ENCODE measurements at regions not wholly inside any gene's neighbourhood (a gene's known extent, or its start where the extent isn't known, plus 50 kb on each side); places are given as distances from the start of the nearest gene placed in this dataset.
"Not testable (repeated sequence)": the region's sequence is repeated elsewhere in the genome, so short reads cannot be mapped to it uniquely, and the experiment has no call there.

DNA sequence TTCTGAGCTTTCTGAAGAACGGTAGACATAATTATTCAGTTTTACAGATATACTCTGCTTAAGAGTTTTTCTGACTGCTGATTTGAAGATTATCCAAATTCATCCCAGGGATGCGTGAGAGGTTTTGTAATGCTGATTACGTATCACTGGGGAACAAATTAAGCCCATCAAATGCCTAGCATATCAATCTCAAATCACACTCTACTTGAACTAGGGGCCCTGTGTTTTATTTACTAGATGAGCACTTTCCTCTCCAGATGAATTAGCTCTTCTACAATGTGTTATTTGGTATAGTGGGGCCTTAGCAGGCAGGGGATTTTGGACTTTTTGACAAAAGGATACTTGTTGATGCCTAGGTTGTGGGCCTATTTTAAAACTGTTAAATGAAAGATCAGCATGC lies 177.9 kb downstream of the JRKL start:
- DNase-seq (ENCODE audit: low read depth) = no peak
- H3K4me3 ChIP-seq (ENCODE audit: low read depth, low read length) = no peak overlapping the region
- TF ChIP-seq POLR2A (IDR thresholded peaks at IDR 0.05; ENCODE audit: extremely low read depth, insufficient read length) (no peak), MAX (IDR thresholded peaks at IDR 0.05; ENCODE audit: low read depth, low read length) (no peak), MYC (IDR thresholded peaks at IDR 0.05; ENCODE audit: low read depth, low read length) (no peak), CTCF (IDR thresholded peaks at IDR 0.05; ENCODE audit: low read depth, low read length) (no peak)

DNA sequence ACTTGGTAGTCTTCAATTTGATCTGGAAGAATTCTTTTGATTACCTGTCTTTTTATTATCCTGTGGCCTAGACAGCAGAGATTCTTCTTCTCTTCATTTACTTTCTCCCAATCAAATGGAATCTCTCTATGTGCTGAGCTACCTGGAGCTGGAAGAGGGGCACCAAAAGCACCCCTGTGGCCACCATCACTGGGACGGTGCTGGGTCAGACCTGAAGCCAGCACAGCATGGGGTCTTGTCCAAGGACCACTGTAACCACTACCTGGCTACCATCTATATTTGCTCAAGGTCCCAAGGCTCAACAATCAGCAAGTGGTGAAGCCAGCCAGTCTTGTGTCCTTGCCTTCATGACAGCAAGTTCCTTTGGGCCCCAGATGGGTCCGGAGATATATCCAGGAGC lies 186.6 kb downstream of the JRKL start:
- H3K4me3 ChIP-seq (ENCODE audit: low read depth, low read length) = no peak overlapping the region
- TF ChIP-seq MYC (IDR thresholded peaks at IDR 0.05; ENCODE audit: low read depth, low read length) (no peak), POLR2A (IDR thresholded peaks at IDR 0.05; ENCODE audit: extremely low read depth, insufficient read length) (no peak), CTCF (IDR thresholded peaks at IDR 0.05; ENCODE audit: low read depth, low read length) (no peak), MAX (IDR thresholded peaks at IDR 0.05; ENCODE audit: low read depth, low read length) (no peak)
- DNase-seq (ENCODE audit: low read depth) = no peak

GRCh38 chr11:96578379-96578778 lies 188.6 kb downstream of the JRKL start:
- DNase-seq (ENCODE audit: low read depth) = no peak
- no peak for TF ChIP-seq CTCF (IDR thresholded peaks at IDR 0.05; ENCODE audit: low read depth, low read length)
- no peak for TF ChIP-seq MYC (IDR thresholded peaks at IDR 0.05; ENCODE audit: low read depth, low read length)
- no peak for TF ChIP-seq MAX (IDR thresholded peaks at IDR 0.05; ENCODE audit: low read depth, low read length)
- TF ChIP-seq POLR2A (IDR thresholded peaks at IDR 0.05; ENCODE audit: extremely low read depth, insufficient read length) = no peak
- no peak overlapping the region for H3K4me3 ChIP-seq (ENCODE audit: low read depth, low read length)

DNA sequence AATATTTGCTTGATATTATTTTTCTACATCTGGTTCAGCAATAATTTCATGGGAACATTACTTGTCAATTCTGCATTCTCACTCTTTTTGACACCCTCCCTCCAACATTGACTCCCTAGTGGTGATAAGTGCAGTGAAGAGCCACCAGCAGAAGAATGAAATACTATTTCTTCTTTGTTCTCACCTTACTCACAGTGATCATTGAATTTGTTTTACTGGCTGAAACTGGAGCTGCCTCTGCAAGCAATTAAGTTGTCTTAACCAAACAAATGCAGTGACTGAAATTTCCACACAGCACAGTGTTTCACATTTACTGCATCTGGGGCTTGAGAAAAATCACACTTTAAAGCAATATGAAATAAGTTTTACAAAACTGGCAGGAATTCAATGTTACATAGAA lies 189.8 kb downstream of the JRKL start:
- H3K4me3 ChIP-seq (ENCODE audit: low read depth, low read length) = no peak overlapping the region
- no peak for TF ChIP-seq CTCF (IDR thresholded peaks at IDR 0.05; ENCODE audit: low read depth, low read length)
- TF ChIP-seq POLR2A (IDR thresholded peaks at IDR 0.05; ENCODE audit: extremely low read depth, insufficient read length) = no peak
- no peak for TF ChIP-seq MAX (IDR thresholded peaks at IDR 0.05; ENCODE audit: low read depth, low read length)
- no peak for TF ChIP-seq MYC (IDR thresholded peaks at IDR 0.05; ENCODE audit: low read depth, low read length)
- no peak for DNase-seq (ENCODE audit: low read depth)

DNA sequence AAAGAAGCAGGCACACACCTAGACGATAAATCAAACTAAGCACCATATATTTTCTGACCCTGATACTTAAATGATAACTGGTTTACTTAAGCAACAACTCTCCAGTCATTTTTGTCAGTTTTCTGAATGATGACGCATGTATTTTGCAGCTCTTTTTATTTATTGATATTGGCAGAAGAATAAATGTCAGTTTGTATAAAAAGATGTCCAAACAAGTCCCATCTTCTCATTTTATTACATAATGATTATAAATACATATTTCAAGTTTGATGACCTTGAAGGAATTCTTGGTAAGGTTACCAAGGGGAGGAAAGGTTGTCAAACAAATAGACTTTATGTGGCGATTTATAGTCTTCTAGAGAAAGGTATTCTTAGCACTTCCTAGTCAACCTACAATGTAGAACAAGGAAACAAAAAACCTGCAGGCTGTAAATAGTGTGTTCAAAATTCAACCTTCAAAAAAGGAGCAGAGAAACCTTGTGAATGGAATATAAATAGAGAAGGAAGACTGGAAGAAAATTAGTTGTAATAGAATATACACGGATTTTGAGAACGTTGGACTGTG lies 190.7 kb downstream of the JRKL start:
- DNase-seq (ENCODE audit: low read depth) = no peak
- no peak for TF ChIP-seq CTCF (IDR thresholded peaks at IDR 0.05; ENCODE audit: low read depth, low read length)
- TF ChIP-seq POLR2A (IDR thresholded peaks at IDR 0.05; ENCODE audit: extremely low read depth, insufficient read length) = no peak
- TF ChIP-seq MAX (IDR thresholded peaks at IDR 0.05; ENCODE audit: low read depth, low read length) = no peak
- no peak for TF ChIP-seq MYC (IDR thresholded peaks at IDR 0.05; ENCODE audit: low read depth, low read length)
- H3K4me3 ChIP-seq (ENCODE audit: low read depth, low read length) = no peak overlapping the region

GRCh38 chr11:96585944-96586880 lies 196.4 kb downstream of the JRKL start:
- H3K4me3 ChIP-seq (ENCODE audit: low read depth, low read length); DNase-seq (ENCODE audit: low read depth): not testable (repeated sequence)

GRCh38 chr11:96588793-96589192 lies 199.0 kb downstream of the JRKL start:
- DNase-seq (ENCODE audit: low read depth); H3K4me3 ChIP-seq (ENCODE audit: low read depth, low read length): not testable (repeated sequence)

All from NB4 (cell line).